Common myeloid progenitor, CD34-positive (primary cell): ENCODE measurements at regions not wholly inside any gene's neighbourhood (a gene's known extent, or its start where the extent isn't known, plus 50 kb on each side); places are given as distances from the start of the nearest gene placed in this dataset.

Experiments
- CTCF ChIA-PET: fragments of 350-600 bp; sonication (Branson Sonifier 250); formaldehyde crosslinking; loops from one replicate; lab custom pipeline; 2021; ENCODE audit warnings: antibody characterized with exemption; lab: Charles Lee
- POLR2A ChIA-PET: fragments of 350-600 bp; sonication (Branson Sonifier 250); formaldehyde crosslinking; loops from one replicate; lab custom pipeline; 2021; ENCODE audit warnings: antibody characterized with exemption; lab: Charles Lee
- DNase-seq, 3 donors: peaks; one replicate each; pipeline versions ENCODE4 v3.0.0 to v3.0.0-alpha.2; 2013
- H3K27ac ChIP-seq, 2 experiments: 1 replicate in 1 of 2; 2 replicates in 1 of 2; pipeline ENCODE4 v1.7.0; 2013; ENCODE audit warnings: inconsistent platforms in 2 of 2, low read length in 2 of 2, mild to moderate bottlenecking in 2 of 2, low read depth in 1 of 2, moderate library complexity in 1 of 2; ENCODE audit not compliant: severe bottlenecking in 2 of 2, insufficient read depth in 1 of 2, poor library complexity in 1 of 2
- H3K27me3 ChIP-seq, 5 experiments: replicated peaks in 2 of 5; 1 replicate in 3 of 5; 2 replicates in 2 of 5; pipeline versions ENCODE4 v1.6.1 to v1.7.0; 2013; ENCODE audit warnings: low read length in 4 of 5, mild to moderate bottlenecking in 2 of 5, moderate library complexity in 2 of 5, inconsistent platforms in 1 of 5; ENCODE audit not compliant: insufficient read depth in 5 of 5, control insufficient read depth in 4 of 5
- H3K36me3 ChIP-seq, 4 experiments: 1 replicate in 2 of 4; 2 replicates in 2 of 4; pipeline versions ENCODE4 v1.6.1 to v1.7.0; 2013; ENCODE audit warnings: low read length in 3 of 4, control low read depth in 1 of 4, mild to moderate bottlenecking in 1 of 4; ENCODE audit not compliant: control insufficient read depth in 4 of 4, insufficient read depth in 4 of 4
- H3K4me1 ChIP-seq, 4 experiments: 1 replicate in 3 of 4; 2 replicates in 1 of 4; pipeline versions ENCODE4 v1.6.1 to v1.7.1; 2013; ENCODE audit warnings: low read length in 3 of 4, mild to moderate bottlenecking in 3 of 4, control low read depth in 1 of 4, inconsistent platforms in 1 of 4, moderate library complexity in 1 of 4; ENCODE audit not compliant: control insufficient read depth in 4 of 4, insufficient read depth in 4 of 4; ENCODE audit errors: control extremely low read depth in 1 of 4
- H3K4me3 ChIP-seq, 7 experiments: 1 replicate in 4 of 7; 2 replicates in 3 of 7; pipeline versions ENCODE4 v1.5.1 to v1.7.0; 2013; ENCODE audit warnings: mild to moderate bottlenecking in 7 of 7, low read length in 6 of 7, moderate library complexity in 6 of 7, inconsistent platforms in 2 of 7, low read depth in 2 of 7, control low read depth in 1 of 7; ENCODE audit not compliant: insufficient read depth in 4 of 7, control insufficient read depth in 1 of 7; ENCODE audit errors: extremely low read depth in 1 of 7
- H3K9me3 ChIP-seq, 5 experiments: 1 replicate in 4 of 5; 2 replicates in 1 of 5; pipeline versions ENCODE4 v1.6.1 to v1.7.1; 2013; ENCODE audit warnings: low read length in 4 of 5, mild to moderate bottlenecking in 2 of 5, inconsistent platforms in 1 of 5, low read depth in 1 of 5, moderate library complexity in 1 of 5; ENCODE audit not compliant: control insufficient read depth in 4 of 5, insufficient read depth in 2 of 5; ENCODE audit errors: control extremely low read depth in 1 of 5
- WGBS: methylation state at CpG from one replicate; pipeline ENCODE4 v1.1.5; 2013; ENCODE audit not compliant: insufficient coverage; 5-methylcytosine and 5-hydroxymethylcytosine counted together

DNA sequence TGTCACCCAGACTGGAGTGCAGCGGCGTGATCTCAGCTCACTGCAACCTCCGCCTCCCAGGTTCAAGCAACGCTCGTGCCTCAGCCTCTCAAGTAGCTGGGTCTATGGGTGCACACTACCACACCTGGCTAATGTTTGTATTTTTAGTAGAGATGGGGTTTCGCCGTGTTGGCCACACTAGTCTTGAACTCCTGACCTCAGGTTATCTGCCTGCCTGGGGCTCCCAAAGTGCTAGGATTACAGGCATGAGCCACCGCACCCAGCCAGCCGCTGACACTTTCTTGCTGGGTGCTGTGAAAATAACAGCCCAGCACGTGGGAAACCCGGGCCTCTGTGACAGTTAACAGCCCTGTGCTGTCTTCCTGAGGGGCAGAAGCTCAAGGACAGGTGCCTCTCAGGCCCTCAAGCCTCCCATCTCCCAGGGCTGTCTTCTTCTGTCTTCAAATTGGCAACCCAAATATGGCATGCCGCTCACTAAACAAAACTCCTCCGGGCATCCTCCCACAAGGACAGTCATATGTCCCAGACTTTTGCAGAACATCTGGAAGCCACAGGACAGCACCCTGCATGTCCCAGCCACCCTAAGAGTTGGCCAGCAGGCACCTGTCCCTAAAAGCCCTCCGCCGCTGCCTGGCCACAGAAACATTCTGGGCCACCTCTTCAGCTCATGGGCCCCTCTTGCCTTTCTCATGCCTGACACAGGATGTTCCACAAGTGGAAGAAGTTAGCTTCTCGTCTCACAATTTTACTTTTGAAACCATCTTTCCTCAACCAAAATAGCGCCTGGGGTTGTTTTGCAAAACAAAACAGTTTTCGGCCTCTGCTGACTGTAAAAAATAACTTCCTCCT, 233.6 kb downstream of the SYK start:
- DNase-seq: no peak
- no peak overlapping the region for H3K27ac ChIP-seq
- no peak overlapping the region for H3K4me3 ChIP-seq
- H3K36me3 ChIP-seq: no peaks in the 10 kb centered on the region
- H3K27me3 ChIP-seq: peaks cover 0 to 3% (median 0%) of the 10 kb centered on the region in 5 experiments
- CTCF ChIA-PET: interaction anchor here (0.9 to 1.9 kb wide), 3 partner anchors 106 to 120 kb away, joined by 3 to 7 read pairs (median 3); no protein-coding TSS in a partner anchor
- H3K9me3 ChIP-seq: no peaks in the 10 kb centered on the region
- POLR2A ChIA-PET: interaction anchor here (1.0 kb wide), 1 partner anchor 391 kb away, joined by 3 read pairs; no protein-coding TSS in a partner anchor
- peaks cover 0 to 17% (median 13%) of the 10 kb centered on the region in 4 experiments for H3K4me1 ChIP-seq
- 90% methylated on average over 14 of the region's 18 CpGs for WGBS

DNA sequence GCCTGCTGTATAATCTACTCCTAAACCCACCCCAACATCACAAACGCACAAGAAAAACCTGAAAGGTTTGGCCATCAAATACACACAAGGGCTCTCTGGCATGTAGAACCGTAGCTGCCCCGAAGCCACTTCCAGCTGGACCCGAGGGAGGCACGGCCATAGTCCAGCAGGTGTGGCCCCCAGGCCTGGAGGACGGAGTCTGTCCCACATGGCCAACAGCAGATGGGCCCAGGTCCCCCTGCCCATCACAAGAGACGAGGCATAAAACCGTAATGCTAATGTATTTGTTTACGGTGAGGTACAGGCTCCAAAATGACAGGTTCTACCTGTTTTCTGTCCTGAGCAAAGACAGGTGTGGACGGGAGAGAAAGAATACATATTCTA, 234.2 kb downstream of the SYK start:
- Histone ChIP-seq H3K27me3 (peaks cover 0 to 6% (median 0%) of the 10 kb centered on the region in 5 experiments), H3K4me3 (no peak overlapping the region), H3K9me3 (no peaks in the 10 kb centered on the region), H3K27ac (no peak overlapping the region), H3K4me1 (peaks cover 0 to 17% (median 13%) of the 10 kb centered on the region in 4 experiments), H3K36me3 (no peaks in the 10 kb centered on the region)
- 98% methylated on average over 7 of the region's 10 CpGs for WGBS
- POLR2A ChIA-PET: interaction anchor here (1.0 kb wide), 1 partner anchor 390 kb away, joined by 3 read pairs; no protein-coding TSS in a partner anchor
- CTCF ChIA-PET: interaction anchor here (1.9 kb wide), 1 partner anchor 121 kb away, joined by 7 read pairs; no protein-coding TSS in a partner anchor
- no peak for DNase-seq

DNA sequence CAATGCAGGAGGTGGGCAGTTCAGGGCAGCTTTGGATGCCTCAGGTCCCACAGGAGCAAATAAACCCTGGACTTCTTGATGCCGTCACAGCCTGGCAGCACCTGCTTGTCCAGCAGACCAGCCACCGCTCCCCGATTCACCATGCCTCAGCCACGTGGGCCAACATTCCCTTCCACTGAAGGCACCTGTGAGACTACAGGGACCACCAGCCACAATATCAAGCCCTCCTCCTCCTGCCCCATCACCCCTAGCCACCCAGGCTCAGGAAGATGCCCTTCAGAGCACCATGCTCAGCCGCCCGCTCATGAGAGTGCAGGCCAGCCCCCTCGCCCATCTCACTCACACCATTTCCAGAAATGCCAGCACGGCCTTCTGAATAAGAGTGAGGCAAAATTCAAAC, 234.7 kb downstream of the SYK start:
- Histone ChIP-seq H3K4me1 (peaks cover 0 to 17% (median 13%) of the 10 kb centered on the region in 4 experiments), H3K9me3 (no peaks in the 10 kb centered on the region), H3K27me3 (peaks cover 0 to 6% (median 0%) of the 10 kb centered on the region in 5 experiments), H3K27ac (no peak overlapping the region), H3K36me3 (no peaks in the 10 kb centered on the region), H3K4me3 (no peak overlapping the region)
- ChIA-PET CTCF (interaction anchor here (0.8 to 2.8 kb wide), 10 partner anchors 8 to 691 kb away, joined by 3 to 16 read pairs (median 4); no protein-coding TSS in a partner anchor), POLR2A (interaction anchor here (1.4 kb wide), 1 partner anchor 388 kb away, joined by 5 read pairs; the partner anchor contains the start of gene NFIL3)
- no peak for DNase-seq
- 96% methylated on average over 8 of the region's 8 CpGs for WGBS

DNA sequence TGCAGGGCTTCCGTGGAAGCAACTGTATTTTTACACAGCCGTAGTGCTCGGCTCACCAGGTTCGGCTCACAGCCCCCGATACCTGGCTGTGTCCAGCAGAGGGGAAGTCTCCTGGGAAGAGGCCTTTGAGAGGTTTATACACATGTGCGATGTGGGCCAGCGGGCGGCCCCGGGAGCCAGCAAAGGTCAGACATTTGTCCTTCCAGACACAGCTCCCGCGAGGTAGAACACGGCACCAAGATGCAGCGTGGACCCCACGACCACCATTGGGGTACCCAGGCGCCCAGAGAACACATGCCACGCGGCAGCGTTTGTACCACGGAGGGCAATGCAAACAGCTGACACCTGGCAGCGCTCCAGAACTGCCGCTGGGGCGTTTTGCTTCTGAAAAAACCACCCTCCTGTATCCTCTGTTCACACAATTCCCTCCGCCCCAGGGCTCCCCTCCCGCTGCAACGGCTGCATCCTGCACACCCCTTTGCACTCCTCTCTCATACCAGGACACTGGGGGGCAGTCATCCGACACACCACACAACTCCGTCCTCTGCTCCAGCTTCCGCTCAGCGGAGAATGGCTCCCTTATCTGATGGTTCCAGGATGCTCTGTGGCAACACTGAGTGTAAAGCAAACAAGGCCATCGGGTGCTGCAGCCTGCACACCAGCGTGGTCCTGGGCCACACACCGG, 235.3 kb downstream of the SYK start:
- 11% methylated on average over 26 of the region's 32 CpGs for WGBS
- peaks cover 0 to 6% (median 0%) of the 10 kb centered on the region in 5 experiments for H3K27me3 ChIP-seq
- CTCF ChIA-PET: interaction anchor here (0.6 to 2.8 kb wide), 21 partner anchors 9 to 691 kb away, joined by 3 to 16 read pairs (median 3); no protein-coding TSS in a partner anchor
- peak; percentile 93 to 98 (median 98) for DNase-seq
- no peak overlapping the region for H3K27ac ChIP-seq
- POLR2A ChIA-PET: interaction anchor here (1.4 kb wide), 1 partner anchor 387 kb away, joined by 5 read pairs; the partner anchor contains the start of gene NFIL3
- no peaks in the 10 kb centered on the region for H3K36me3 ChIP-seq
- H3K9me3 ChIP-seq: no peaks in the 10 kb centered on the region
- peak overlapping the region in 3 of 7 experiments; percentile 19 to 46 (median 19) for H3K4me3 ChIP-seq
- H3K4me1 ChIP-seq: peaks cover 0 to 17% (median 13%) of the 10 kb centered on the region in 4 experiments

DNA sequence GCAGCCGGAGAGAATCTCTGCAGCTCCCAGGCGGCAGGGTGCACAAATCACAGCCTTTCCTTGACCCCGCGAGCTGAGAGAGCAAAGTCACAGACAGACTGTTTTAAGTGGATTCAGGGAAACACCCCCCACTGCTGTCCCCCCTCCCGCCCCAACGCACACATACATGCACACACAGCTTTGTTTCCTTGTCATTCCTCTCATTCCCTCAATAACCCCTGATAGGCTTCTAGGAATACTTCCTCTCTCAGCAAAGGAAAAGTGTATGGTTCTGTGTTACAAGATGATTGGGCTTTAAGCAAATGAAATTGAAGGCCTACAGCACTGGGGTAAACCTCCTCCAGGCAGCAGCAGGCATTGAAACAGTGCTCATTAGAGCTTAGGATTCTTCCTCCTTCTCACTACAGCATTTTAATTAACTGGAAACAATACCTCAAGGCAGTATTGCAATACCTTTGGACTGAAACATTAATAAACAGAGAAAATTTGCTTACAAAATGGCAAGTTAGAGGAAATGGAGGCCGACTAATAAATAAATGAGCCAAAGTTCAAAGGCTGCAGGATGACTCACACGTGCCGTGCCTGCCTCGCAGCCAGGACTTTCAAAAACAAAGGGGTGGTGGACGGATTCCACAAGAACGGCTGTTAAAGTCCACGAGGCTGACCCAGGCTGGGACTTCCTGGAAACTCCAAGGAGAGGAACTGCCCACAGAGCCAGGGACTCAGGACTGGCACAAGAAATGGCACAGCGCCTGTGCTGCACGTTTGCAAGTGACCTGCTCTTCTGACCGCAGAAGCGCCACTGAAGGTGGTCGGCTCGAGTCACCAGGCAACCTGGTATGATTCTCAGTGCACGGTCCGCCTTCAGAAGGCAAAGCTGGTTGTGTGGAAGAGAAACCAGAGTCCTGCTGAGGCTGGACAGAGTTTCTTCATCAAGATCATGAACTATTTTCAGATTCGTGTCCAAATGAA, 236.2 kb downstream of the SYK start:
- Histone ChIP-seq H3K27me3 (peaks cover 0 to 6% (median 0%) of the 10 kb centered on the region in 5 experiments), H3K4me1 (peaks cover 0 to 17% (median 13%) of the 10 kb centered on the region in 4 experiments), H3K4me3 (no peak overlapping the region), H3K27ac (no peak overlapping the region), H3K36me3 (no peaks in the 10 kb centered on the region), H3K9me3 (no peaks in the 10 kb centered on the region)
- 62% methylated on average over 18 of the region's 22 CpGs for WGBS
- peak in 2 of 3 donors; percentile 19 to 30 for DNase-seq
- CTCF ChIA-PET: interaction anchor here (0.6 to 2.8 kb wide), 20 partner anchors 10 to 690 kb away, joined by 3 to 16 read pairs (median 3); no protein-coding TSS in a partner anchor
- POLR2A ChIA-PET: interaction anchor here (1.4 kb wide), 1 partner anchor 386 kb away, joined by 5 read pairs; the partner anchor contains the start of gene NFIL3
